ENCODE measurements at regions not wholly inside any gene's neighbourhood (a gene's known extent, or its start where the extent isn't known, plus 50 kb on each side); places are given as distances from the start of the nearest gene placed in this dataset.
"Not testable (repeated sequence)": the region's sequence is repeated elsewhere in the genome, so short reads cannot be mapped to it uniquely, and the experiment has no call there.

- peak; percentile 73 for DNase-seq (ENCODE audit: low spot score)
Observed at GRCh38 chr11:71638801-71639519, 56.3 kb upstream of the KRTAP5-11 start.

- DNase-seq (ENCODE audit: low spot score): not testable (repeated sequence)
Observed at GRCh38 chr11:71639520-71639849, 56.8 kb upstream of the KRTAP5-11 start.

- not testable (repeated sequence) for DNase-seq (ENCODE audit: low spot score)
Observed at GRCh38 chr11:71639916-71640315, 57.2 kb upstream of the KRTAP5-11 start.

- not testable (repeated sequence) for DNase-seq (ENCODE audit: low spot score)
Observed at GRCh38 chr11:71647078-71647477, 64.4 kb upstream of the KRTAP5-11 start.

GRCh38 chr11:71652998-71653397, 70.3 kb upstream of the KRTAP5-11 start:
- not testable (repeated sequence) for DNase-seq (ENCODE audit: low spot score)

- not testable (repeated sequence) for DNase-seq (ENCODE audit: low spot score)
Observed at GRCh38 chr11:71654423-71654822, 71.7 kb upstream of the KRTAP5-11 start.

GRCh38 chr11:71655041-71655440, 72.4 kb upstream of the KRTAP5-11 start:
- DNase-seq (ENCODE audit: low spot score): not testable (repeated sequence)

- not testable (repeated sequence) for DNase-seq (ENCODE audit: low spot score)
Observed at GRCh38 chr11:71656513-71656912, 73.8 kb upstream of the KRTAP5-11 start.

- DNase-seq (ENCODE audit: low spot score): not testable (repeated sequence)
Observed at GRCh38 chr11:71664941-71665340, 82.3 kb upstream of the KRTAP5-11 start.

GRCh38 chr11:71698110-71698509, 115.4 kb upstream of the KRTAP5-11 start:
- not testable (repeated sequence) for DNase-seq (ENCODE audit: low spot score)

- not testable (repeated sequence) for DNase-seq (ENCODE audit: low spot score)
Observed at GRCh38 chr11:71698961-71699360, 116.3 kb upstream of the KRTAP5-11 start.

GRCh38 chr11:71701435-71702291, 119.0 kb upstream of the KRTAP5-11 start:
- DNase-seq (ENCODE audit: low spot score): not testable (repeated sequence)

- DNase-seq (ENCODE audit: low spot score): not testable (repeated sequence)
Observed at GRCh38 chr11:71705086-71705737, 122.5 kb upstream of the KRTAP5-11 start.

GRCh38 chr11:71705738-71706432, 123.2 kb upstream of the KRTAP5-11 start:
- DNase-seq (ENCODE audit: low spot score): not testable (repeated sequence)

GRCh38 chr11:71707083-71707482, 124.4 kb upstream of the KRTAP5-11 start:
- not testable (repeated sequence) for DNase-seq (ENCODE audit: low spot score)

- DNase-seq (ENCODE audit: low spot score): not testable (repeated sequence)
Observed at GRCh38 chr11:71709541-71709940, 123.5 kb upstream of the DEFB108B start.

- DNase-seq (ENCODE audit: low spot score): not testable (repeated sequence)
Observed at GRCh38 chr11:71710171-71710671, 122.8 kb upstream of the DEFB108B start.

GRCh38 chr11:71710701-71711385, 122.2 kb upstream of the DEFB108B start:
- DNase-seq (ENCODE audit: low spot score): not testable (repeated sequence)

- not testable (repeated sequence) for DNase-seq (ENCODE audit: low spot score)
Observed at GRCh38 chr11:71712350-71712749, 120.7 kb upstream of the DEFB108B start.

- DNase-seq (ENCODE audit: low spot score): not testable (repeated sequence)
Observed at GRCh38 chr11:71712846-71713245, 120.2 kb upstream of the DEFB108B start.

GRCh38 chr11:71714510-71714909, 118.5 kb upstream of the DEFB108B start:
- DNase-seq (ENCODE audit: low spot score): not testable (repeated sequence)

Measured in left forelimb (tissue), 1 donor.